Endothelial cell of hepatic sinusoid (primary cell): ENCODE measurements at regions not wholly inside any gene's neighbourhood (a gene's known extent, or its start where the extent isn't known, plus 50 kb on each side); places are given as distances from the start of the nearest gene placed in this dataset.

ENCODE experiments used
- in situ Hi-C: cut with HindIII; loops from 2 replicates; pipeline ENCODE4 v1.10.0; 2017; ENCODE audit warnings: low sequenced_read_pairs

DNA sequence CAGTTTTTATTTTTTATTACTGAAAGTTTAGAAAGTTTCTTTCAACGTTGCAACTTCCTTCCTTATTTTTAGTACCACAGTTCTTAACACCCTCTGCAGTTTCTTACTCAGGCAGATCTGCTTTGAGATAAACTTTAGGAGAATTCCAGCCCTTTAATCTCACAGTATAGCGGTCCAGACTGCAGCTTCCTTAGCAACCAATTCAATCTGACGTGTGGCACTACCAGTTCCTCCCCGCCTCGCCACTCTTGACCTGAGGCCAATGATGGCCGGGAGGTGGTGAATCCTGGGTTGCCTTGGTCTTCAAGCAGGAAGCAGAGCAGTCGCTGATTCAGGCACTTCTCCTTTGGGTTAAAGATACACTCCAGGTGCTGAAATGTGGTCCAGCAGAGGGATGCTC lies 334.3 kb upstream of the TRPC7 start:
- in situ Hi-C loops, result no loop called here

DNA sequence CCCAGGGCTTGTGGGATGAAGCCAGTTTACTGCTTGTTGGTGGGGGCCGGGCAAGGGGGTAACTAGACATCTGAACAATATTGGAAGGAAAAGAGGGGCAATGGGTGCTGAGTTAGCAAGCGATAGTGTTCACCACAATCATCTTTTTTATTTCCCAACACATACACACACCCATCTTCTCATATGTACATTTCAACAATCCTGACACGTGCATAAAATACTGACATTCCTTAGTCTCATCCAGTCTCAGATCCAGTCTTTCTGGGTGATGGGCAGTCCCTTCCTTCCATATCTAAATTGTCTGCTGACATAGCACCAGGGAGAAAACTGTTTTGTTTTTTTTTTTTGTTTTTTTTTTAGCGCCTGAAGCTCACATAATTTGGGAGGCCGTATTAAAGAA lies 333.6 kb upstream of the TRPC7 start:
- in situ Hi-C loops, result no loop called here

DNA sequence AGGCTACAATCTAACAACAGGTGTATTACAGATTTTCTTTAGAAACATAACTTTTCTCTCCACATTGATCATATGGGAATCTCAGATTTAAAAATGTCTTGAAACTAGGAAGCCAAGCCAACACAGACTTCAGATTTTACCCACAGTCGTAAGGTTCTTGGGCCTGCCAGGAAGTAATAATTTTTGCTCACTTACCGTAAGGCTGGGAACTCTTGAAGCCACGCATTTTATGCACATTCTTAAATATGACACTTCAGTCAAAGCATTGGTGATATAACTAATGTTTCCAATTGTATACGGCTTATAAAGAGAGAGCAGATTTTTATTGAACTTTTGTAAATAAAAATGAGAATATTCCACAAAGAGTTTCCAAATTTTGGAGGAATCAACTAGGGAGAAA lies 328.9 kb upstream of the TRPC7 start:
- in situ Hi-C loops, result no loop called here

DNA sequence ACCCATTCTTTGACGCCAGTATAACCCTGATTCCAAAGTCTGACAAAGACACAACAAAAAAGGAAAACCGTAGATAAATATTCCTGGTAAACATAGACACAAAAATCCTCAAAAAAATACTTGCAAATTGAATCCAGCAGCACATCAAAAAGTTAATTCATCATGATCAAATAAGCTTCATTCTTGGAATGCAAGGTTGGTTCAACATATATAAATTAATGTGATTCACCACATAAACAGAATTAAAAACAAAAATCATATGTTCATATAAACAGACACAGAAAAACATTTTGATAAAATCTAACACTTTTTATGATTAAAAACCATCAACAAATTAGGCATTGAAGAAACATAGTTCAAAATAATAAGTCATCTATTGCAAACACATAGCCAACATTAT lies 324.2 kb upstream of the TRPC7 start:
- in situ Hi-C loops, result no loop called here

DNA sequence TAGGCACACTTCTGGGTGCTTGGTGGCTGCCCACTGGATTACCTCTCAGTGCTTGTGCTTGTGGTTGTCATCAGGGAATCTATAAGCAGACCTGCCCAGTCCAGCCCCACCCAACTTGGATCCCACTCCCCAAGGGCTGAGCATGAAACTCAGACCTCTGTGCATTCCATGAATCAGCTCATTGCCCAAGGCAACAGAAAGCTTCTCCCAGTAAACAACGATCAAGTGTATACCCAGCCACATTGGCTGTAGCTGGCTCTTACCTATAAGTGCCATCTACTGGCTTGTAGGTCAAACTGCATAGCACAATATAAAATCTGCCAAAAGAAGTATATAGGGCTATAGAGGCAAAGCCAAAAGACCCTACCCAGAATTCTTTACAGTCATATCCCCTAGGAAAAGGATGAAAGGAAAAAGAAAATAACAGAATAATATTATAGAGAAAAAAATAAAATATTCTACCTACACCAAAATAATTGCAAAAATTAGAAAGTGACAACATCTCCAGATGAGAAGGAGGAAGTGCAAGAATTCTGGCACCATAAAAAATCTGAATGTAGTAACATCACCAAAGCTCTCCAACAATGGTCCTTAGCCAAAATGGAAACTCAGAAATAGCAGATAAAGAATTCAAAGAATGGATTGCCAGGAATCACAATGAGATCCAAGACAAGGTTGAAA lies 321.0 kb upstream of the TRPC7 start:
- in situ Hi-C loops, result no loop called here

DNA sequence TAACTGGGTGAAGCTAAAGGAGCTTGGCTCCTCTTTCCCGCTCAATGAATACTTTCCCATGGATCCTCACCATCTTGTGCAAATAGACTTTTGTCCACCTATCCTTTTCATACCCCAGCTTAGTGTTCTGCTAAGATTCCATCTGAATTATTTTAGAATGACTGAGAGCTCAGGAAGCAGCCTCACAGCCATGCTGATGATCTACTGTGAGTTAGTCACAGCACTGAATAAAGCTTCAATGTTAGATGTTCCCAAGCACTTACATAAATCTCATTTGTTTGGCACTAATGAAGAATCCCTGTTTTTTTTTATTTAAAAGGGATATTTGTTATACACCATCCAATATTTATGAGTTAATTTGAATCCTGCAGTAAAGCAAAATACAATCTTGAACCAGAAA lies 317.6 kb upstream of the TRPC7 start:
- in situ Hi-C loops, result no loop called here

DNA sequence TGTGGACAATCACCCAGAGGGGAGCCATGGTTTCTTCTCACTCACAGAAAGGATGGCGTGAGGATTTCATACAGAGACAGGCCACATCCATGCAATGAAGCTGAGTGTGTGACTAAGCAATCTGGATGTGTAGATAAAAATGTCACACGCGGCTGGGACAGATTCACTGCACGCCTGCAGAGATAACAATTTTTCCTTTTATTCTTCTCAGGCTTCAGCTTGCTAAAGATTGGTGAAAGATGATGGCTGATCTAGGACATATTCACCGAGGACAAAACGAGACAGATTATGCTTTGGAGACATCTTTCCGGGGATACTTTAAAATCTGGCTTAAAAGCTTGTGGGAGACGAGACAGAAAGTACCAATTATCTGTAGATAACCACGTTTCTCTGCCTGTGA lies 313.9 kb upstream of the TRPC7 start:
- in situ Hi-C loops, result no loop called here

DNA sequence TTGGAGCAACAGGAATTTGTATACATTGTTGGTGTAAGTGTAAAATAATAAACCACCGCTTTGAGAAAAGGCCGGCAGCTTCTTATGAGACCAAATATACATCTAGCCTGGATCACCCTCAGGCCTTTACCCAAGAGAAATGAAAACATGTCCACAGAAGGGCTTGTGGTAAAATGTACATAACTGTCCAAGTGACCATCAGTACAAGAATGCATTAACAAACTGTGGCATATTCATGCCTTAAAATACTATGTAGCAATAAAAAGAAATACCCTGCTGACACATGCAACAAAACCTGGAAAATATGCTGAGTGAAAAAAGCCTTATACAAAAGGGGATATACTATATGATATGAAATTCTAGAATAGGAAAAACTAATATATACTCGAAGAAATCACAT lies 311.9 kb upstream of the TRPC7 start:
- in situ Hi-C loops, result no loop called here

DNA sequence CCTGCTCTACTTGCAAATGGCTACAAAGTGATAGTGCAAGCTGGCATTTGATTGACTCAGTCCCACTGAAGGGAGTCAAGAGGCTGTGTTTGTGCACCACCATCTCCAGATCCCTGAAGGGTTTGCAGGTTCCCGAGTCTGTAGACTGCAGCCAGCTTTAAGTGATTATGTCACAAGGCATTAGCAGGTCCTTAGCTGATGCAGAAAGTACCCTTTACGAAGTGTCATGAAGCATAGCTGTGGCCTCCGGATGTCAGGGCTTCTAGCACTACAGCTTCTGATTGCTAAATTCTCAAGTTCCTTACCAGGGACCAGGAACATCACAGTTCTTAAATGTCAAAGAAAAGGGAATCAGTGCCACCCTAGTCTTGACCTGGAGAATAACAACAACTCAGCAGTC lies 311.3 kb upstream of the TRPC7 start:
- in situ Hi-C loops, result no loop called here

DNA sequence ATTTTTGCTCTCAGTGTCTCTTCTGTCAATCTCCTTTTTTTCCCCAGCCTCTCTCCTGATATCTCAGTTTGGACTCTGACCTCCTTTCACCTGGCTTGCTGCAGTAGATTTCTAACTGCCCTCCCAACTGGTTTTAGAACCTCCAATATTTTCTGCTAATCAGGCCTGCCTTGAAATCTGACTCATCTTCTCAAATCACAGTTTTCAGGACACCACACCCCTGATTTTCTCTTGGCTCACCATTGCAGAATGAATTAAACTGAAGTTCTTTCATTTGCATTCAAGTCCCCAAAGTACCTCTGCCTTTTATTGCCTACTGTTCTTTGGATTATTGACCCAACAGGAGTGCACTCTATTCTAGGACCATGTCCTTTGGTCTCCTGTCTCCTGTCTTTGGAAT lies 310.4 kb upstream of the TRPC7 start:
- in situ Hi-C loops, result no loop called here

DNA sequence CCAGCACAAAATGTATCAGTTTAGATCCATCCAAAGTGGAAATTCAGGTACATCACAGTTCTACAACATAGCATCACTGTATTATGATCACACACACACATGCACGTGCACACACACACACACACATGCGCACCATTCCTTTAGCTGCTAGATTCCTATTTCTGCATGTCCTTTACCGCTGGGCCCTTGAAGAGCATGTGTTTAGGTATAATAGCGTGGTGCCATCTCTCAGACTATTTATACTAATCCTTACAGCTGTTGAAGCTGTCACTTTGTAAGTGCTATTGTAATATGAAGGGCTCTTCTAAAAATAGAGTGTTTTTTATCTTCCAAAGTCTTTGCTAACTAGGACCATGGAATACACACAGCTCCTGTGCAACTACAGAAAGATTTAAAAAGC lies 308.8 kb upstream of the TRPC7 start:
- in situ Hi-C loops, result no loop called here

DNA sequence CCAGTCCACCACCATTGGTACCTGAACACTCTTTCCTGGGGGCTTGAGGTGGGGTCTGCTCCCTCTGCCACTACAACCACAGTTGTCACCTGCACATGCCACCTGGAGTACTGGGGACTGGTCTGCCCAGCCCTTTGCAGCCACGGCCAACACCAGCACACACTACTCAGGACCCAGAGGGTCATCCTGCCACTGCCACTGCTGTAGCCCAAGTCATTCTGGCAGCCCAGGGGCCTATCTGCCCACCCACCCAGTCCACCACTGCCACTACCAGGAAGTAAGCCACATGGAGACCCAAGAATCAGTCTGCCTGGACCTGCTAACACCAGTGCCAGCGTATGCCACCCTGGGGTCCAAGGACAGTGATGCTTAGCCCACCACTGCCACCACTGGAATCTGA lies 302.4 kb upstream of the TRPC7 start:
- in situ Hi-C loops, result no loop called here

DNA sequence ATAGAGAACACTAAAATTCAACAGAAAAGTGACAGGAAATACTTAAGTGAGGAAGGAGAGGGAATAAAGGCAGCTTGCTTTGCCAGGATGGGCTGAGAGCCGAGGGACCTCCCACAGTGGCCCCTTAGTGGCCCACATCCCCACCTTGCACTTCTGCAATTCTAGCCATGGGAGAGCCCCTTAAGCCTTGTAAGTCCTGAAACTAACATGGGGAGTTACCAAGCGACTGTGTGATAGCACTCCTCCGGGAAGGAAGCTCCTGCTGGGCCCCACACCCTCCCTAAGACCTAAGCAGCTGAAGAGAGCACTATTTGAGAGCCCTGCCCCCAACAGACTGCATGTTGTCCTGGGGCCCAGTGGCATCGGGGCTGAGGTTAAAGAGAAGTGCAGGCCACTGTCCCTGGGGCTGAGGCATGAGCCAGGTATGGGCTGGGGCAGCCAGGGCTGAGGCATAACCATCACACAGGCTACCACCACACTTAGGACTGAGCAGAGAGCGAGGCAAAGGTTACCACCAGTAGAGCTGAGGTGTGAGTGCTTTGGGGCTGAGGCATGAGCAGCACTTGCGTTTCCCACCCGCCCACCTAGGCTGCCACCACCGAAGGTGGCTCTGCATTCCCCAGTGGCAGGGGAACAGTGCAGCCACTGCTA lies 301.8 kb upstream of the TRPC7 start:
- in situ Hi-C loops, result no loop called here

DNA sequence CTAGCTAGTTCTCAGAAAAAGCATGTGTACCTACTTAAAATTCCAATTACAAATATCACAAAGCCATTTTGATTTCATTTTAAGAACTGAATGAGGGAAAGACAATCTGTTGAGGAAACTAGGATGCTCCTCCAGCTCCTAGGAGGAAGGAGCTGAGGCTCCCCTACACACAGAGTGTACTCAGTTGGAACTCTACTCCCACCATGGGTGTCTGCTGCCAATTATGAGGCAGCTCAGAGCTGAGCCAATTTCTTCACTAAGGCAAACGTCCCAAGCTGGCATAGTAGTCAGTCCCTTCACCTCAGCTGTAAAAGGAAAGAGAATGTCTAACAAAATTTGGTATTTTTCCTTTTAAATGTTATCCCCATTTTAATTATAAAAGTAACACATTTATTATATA lies 300.0 kb upstream of the TRPC7 start:
- in situ Hi-C loops, result no loop called here

DNA sequence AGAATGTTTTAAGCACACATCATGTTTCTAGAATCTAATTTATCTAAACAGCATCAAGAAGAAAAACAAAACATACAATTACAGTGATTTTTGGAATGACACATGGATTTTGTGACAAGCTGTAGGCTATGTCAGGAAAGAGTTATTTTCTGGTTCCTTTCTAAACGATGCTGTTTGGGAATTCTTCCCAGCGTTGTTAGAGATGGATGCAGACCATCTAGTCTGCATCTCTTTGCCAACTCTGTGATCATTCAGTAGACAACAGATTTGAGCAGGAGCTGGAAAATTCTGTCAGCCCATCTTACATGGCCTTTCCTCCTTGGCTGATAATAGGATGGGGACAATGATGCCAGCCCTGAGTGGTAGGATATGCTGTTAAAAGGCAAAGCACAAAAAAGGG lies 295.7 kb upstream of the TRPC7 start:
- in situ Hi-C loops, result no loop called here

DNA sequence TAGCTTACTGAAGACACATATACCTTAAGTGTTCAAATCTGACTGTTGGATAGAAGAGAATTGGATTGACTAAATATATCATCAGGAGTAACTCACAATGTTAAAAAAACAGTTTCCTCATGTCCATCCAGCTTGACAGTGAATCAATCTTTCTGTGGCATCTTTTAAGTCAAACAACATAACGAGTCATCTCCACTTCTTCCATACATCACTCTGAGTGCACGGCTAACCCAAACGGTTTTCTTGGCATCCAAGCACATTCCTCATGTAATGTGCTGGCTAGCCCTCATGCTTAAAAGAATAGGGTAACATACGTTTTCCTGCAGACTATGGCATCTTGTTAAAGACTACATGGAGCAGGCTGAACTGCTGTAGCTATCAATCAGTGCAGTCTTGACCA lies 291.5 kb upstream of the TRPC7 start:
- in situ Hi-C loops, result no loop called here

DNA sequence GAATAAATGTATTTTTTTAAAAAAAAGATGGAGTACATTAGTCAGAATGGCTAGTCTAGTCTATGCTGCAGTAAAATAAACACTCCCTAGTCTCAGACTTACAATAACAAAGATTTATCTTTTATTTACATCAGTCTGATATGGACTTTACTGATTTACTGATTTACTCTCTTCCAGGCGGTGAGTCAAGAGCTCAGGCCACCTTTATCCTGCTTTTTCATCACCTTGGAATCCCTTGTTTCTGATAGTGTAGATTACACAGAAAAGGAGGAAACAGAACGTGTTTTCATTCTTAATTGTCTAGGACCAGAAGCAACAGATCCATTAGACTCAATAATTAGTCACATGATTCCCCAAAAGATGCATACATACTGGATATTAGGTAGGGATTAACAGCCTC lies 290.1 kb upstream of the TRPC7 start:
- in situ Hi-C loops, result no loop called here

DNA sequence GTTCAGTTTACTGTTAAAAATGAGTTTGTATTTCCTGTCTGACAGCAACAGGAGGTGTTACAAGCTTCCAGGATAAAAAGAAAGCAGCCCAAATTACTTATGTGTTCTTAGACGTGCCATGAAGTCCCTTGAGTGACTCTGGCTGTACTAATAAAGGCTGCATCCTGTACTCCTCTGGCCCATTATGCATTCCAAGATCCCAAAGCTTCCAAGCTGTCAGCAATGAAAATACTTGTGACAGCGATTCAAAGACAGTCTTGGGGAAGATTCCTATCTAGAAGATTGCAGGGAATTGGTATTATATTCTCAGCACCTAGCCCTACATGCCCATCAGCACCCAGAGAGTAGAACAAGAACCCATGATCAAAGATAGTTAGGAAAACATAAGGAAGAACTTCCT lies 281.6 kb upstream of the TRPC7 start:
- in situ Hi-C loops, result no loop called here

DNA sequence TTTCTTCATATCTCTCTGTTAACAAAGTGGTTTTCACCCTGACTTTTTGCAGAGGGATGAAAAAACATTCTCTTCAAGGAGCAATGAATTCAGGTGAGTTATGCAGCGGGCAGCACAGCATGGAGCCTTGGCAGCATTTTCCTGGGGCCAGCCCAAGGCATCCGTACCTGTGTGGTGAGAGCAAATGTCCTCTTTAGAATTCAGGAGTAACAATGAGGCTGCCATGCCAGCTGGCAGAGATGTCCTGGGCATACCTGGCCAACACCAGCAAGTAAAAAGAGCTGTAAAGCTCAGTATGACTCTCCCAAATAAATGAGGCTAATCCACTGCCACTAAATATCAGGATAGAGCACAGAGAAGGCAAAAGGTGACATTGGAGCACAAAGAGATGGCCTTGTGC lies 277.6 kb upstream of the TRPC7 start:
- in situ Hi-C loops, result no loop called here

DNA sequence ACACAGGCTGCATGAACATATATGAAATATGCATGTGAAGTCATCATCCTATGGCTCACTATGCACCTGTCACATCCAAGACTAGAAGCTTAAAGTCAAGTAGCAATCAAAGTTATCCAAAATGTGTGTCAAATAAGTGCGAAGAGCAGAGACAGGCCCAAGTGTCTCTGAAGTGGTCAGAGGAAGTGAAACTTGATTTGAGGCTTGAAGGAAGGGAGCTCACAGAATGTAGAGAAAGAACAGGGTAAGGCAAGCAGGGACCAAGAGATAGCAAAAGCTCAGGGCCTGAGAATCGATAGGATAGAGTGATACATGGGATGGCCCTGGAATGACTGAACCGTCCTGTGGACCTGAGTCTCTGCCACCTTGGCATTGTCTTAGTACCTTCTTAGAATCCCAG lies 274.3 kb upstream of the TRPC7 start:
- in situ Hi-C loops, result no loop called here

DNA sequence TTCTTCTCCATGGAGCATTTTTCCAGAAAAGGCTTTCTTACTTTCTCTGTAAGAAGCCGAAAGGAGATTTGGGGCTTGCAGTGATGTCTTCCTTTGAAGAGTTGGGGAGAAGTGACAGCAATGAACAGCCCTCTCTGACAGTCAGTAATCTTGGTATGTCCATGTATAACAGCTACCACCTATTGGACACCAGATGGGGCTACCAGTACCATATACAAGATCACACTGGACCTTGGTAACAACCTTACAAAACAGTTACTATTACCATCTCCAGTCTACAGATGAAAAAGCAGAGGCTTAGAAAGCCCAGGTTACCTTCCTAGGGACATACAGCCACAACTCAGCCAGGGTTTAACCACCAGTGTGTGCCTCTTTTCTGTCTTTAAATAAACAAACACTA lies 272.7 kb upstream of the TRPC7 start:
- in situ Hi-C loops, result no loop called here

DNA sequence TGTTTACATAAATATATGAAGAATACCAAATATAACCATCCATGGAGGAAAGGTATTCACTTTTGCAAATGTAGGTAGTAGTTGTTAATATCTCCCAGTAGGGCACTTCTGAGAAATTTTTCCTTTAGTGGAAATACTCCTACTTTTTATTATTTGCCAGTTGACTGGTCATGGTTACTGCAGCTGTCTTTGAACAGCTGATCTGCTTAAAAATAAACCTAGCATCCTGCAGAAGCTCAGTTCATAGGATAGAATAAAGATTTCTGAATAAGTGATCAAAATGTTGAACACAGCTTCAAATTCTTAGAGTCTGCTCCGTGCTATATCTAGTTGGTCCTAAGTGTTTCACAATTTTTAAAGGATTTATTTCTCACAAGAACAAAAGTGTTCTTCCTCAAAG lies 270.7 kb upstream of the TRPC7 start:
- in situ Hi-C loops, result no loop called here

DNA sequence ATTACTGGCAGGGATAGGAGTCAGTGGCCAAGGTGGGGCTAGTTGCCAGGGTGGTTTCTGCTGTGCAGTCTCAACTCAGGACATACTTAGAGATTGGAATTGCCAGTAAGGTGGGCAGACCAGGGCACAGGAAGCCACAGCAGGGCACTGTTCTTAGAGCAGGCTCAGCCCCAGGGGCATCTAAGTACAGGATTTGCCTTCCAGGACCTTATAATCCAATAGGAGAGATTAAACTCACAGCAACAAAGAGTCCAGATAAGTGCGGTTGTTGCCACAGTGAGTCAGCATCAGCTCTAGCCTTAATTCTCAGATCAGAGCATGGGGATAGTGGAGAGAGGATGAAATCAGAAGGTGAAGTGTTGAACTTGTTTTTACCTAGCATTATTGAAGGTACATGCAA lies 265.8 kb upstream of the TRPC7 start:
- in situ Hi-C loops, result no loop called here
